DND-41 (cell line): ENCODE measurements at regions not wholly inside any gene's neighbourhood (a gene's known extent, or its start where the extent isn't known, plus 50 kb on each side); places are given as distances from the start of the nearest gene placed in this dataset.

ENCODE experiments used
- ATAC-seq: fragments of 200-7000 bp; cut with Tn5 transposase; 3 replicates; pipeline ENCODE4 v1.9.1; 2021; ENCODE audit warnings: low read depth; ENCODE audit not compliant: insufficient read depth
- DNase-seq: peaks from one replicate; pipeline ENCODE4 v3.0.0-alpha.2; 2020
- H2AFZ ChIP-seq: 2 replicates; pipeline ENCODE4 v1.6.0; 2012; ENCODE audit warnings: low read depth, low read length
- H3K27ac ChIP-seq: 2 replicates; pipeline ENCODE4 v1.5.1; 2012; ENCODE audit warnings: low read length, inconsistent platforms
- H3K27me3 ChIP-seq: fragments of 200-600 bp; sonication (generic); 2 replicates; pipeline ENCODE4 v1.6.0; 2012; ENCODE audit warnings: low read length, mild to moderate bottlenecking, inconsistent platforms; ENCODE audit not compliant: insufficient read depth, poor library complexity
- H3K36me3 ChIP-seq: 2 replicates; pipeline ENCODE4 v1.5.1; 2012; ENCODE audit warnings: low read length, inconsistent platforms; ENCODE audit not compliant: insufficient read depth
- H3K4me1 ChIP-seq: 2 replicates; pipeline ENCODE4 v1.5.1; 2012; ENCODE audit warnings: mild to moderate bottlenecking, low read length; ENCODE audit not compliant: insufficient read depth
- H3K4me2 ChIP-seq: 2 replicates; pipeline ENCODE4 v1.6.0; 2012; ENCODE audit warnings: mild to moderate bottlenecking, moderate library complexity, low read length, inconsistent platforms; ENCODE audit not compliant: insufficient read depth
- H3K4me3 ChIP-seq, 2 experiments: fragments of 200-600 bp in 1 of 2; shearing (Covaris generic) in 1 of 2; 2 replicates each; pipeline ENCODE4 v1.5.1; 2012 to 2016; ENCODE audit warnings: inconsistent platforms in 2 of 2, low read length in 2 of 2, mild to moderate bottlenecking in 2 of 2, low read depth in 1 of 2, moderate library complexity in 1 of 2
- H3K79me2 ChIP-seq: 2 replicates; pipeline ENCODE4 v1.6.0; 2012; ENCODE audit warnings: low read length, inconsistent platforms; ENCODE audit not compliant: insufficient read depth
- H3K9ac ChIP-seq: 2 replicates; pipeline ENCODE4 v1.6.0; 2012; ENCODE audit warnings: low read depth, mild to moderate bottlenecking, inconsistent platforms, low read length, moderate library complexity
- H3K9me3 ChIP-seq: 2 replicates; pipeline ENCODE4 v1.5.1; 2012; ENCODE audit warnings: low read length, moderate library complexity, mild to moderate bottlenecking, inconsistent platforms; ENCODE audit not compliant: insufficient read depth, severe bottlenecking
- H4K20me1 ChIP-seq: 2 replicates; pipeline ENCODE4 v1.6.0; 2012; ENCODE audit warnings: low read length; ENCODE audit not compliant: insufficient read depth
- CTCF ChIP-seq: IDR thresholded peaks from 2 replicates; pipeline ENCODE4 v1.5.1; 2012; ENCODE audit warnings: borderline replicate concordance, low read length, moderate library complexity, mild to moderate bottlenecking; ENCODE audit not compliant: poor library complexity, severe bottlenecking; ENCODE audit errors: extremely low read depth
- EZH2 ChIP-seq: IDR thresholded peaks from 3 replicates; pipeline ENCODE4 v1.6.1; 2012; ENCODE audit warnings: borderline replicate concordance, low read depth, mild to moderate bottlenecking, moderate library complexity, low read length, inconsistent platforms; ENCODE audit not compliant: severe bottlenecking

- Histone ChIP-seq H2AFZ (no peak overlapping the region; the same call in 1 of the 2 replicates), H3K4me2 (0 out of 2 replicates have a peak overlapping the region, but pooled peaks have one; percentile 6), H3K4me3 (no peak overlapping the region), H4K20me1 (no peaks in the 10 kb centered on the region), H3K27me3 (no peaks in the 10 kb centered on the region), H3K27ac (no peak overlapping the region), H3K9ac (no peak overlapping the region), H3K4me1 (peaks cover 16% of the 10 kb centered on the region), H3K36me3 (no peaks in the 10 kb centered on the region), H3K79me2 (no peaks in the 10 kb centered on the region), H3K9me3 (no peaks in the 10 kb centered on the region)
- TF ChIP-seq EZH2 (no peak), CTCF (no peak)
- DNase-seq (peak; percentile 58), ATAC-seq (peak; percentile 92)
Measured at GRCh38 chr20:22716821-22717351, 132.5 kb upstream of the FOXA2 start.

GRCh38 chr20:22717466-22717865 is 133.1 kb upstream of the FOXA2 start:
- ATAC-seq (no peak), DNase-seq (no peak)
- Histone ChIP-seq H3K4me2 (no peak overlapping the region), H3K4me3 (no peak overlapping the region), H3K9me3 (no peaks in the 10 kb centered on the region), H3K27me3 (no peaks in the 10 kb centered on the region), H3K9ac (no peak overlapping the region), H4K20me1 (no peaks in the 10 kb centered on the region), H3K36me3 (no peaks in the 10 kb centered on the region), H3K27ac (no peak overlapping the region), H2AFZ (no peak overlapping the region), H3K79me2 (no peaks in the 10 kb centered on the region), H3K4me1 (peaks cover 13% of the 10 kb centered on the region)
- TF ChIP-seq CTCF (no peak), EZH2 (no peak)

- H3K27me3 ChIP-seq, result no peaks in the 10 kb centered on the region
- TF ChIP-seq CTCF (no peak), EZH2 (no peak)
- ATAC-seq (0 out of 3 replicates have a peak, but pooled peaks have one; percentile 27), DNase-seq (no peak)
- H3K36me3 ChIP-seq, result no peaks in the 10 kb centered on the region
- H3K4me1 ChIP-seq, result peaks cover 13% of the 10 kb centered on the region
- H4K20me1 ChIP-seq, result no peaks in the 10 kb centered on the region
- H3K4me2 ChIP-seq, result no peak overlapping the region
- no peak overlapping the region for H3K9ac ChIP-seq
- H3K9me3 ChIP-seq, result no peaks in the 10 kb centered on the region
- H3K27ac ChIP-seq, result no peak overlapping the region
- no peaks in the 10 kb centered on the region for H3K79me2 ChIP-seq
- no peak overlapping the region for H3K4me3 ChIP-seq
- H2AFZ ChIP-seq, result no peak overlapping the region
Measured at GRCh38 chr20:22719167-22719591, 134.8 kb upstream of the FOXA2 start.

GRCh38 chr20:22720206-22720605 is 135.8 kb upstream of the FOXA2 start:
- no peak overlapping the region for H3K4me3 ChIP-seq
- peaks cover 13% of the 10 kb centered on the region for H3K4me1 ChIP-seq
- no peak overlapping the region for H2AFZ ChIP-seq
- H3K79me2 ChIP-seq, result no peaks in the 10 kb centered on the region
- DNase-seq (no peak), ATAC-seq (no peak)
- H4K20me1 ChIP-seq, result no peaks in the 10 kb centered on the region
- no peaks in the 10 kb centered on the region for H3K36me3 ChIP-seq
- no peak overlapping the region for H3K9ac ChIP-seq
- H3K27ac ChIP-seq, result no peak overlapping the region
- no peak overlapping the region for H3K4me2 ChIP-seq
- TF ChIP-seq CTCF (no peak), EZH2 (no peak)
- H3K27me3 ChIP-seq, result no peaks in the 10 kb centered on the region
- H3K9me3 ChIP-seq, result no peaks in the 10 kb centered on the region
